DMS53 treated with DMSO at 0.1 percent for 48 hours (cell line): ENCODE measurements at regions not wholly inside any gene's neighbourhood (a gene's known extent, or its start where the extent isn't known, plus 50 kb on each side); places are given as distances from the start of the nearest gene placed in this dataset.
"Not testable (repeated sequence)": the region's sequence is repeated elsewhere in the genome, so short reads cannot be mapped to it uniquely, and the experiment has no call there.

ENCODE experiments used
- DNase-seq: peaks from one replicate; lab custom pipeline; 2025; ENCODE audit not compliant: unreplicated experiment; lab: John Stamatoyannopoulos, UW

DNA sequence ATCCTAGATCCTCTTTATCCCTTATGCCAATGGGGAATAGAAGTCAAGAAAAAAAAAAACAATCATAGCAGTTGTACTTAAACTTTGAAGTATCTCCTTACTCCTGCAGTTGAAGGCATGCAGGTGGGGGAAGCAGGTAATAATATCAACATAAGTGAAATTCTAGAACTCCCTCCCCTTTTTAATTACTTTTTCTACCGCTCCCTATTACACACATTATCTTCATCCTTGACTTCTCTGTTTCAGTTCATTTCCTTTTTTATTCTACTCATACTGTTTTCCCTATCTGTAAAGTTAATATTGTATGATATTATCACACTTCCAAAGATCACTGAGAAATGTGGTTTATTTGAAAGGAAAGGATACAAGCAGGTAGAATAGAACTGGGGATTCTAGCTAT lies 962.0 kb downstream of the PLA2G4A start:
- DNase-seq = no peak

DNA sequence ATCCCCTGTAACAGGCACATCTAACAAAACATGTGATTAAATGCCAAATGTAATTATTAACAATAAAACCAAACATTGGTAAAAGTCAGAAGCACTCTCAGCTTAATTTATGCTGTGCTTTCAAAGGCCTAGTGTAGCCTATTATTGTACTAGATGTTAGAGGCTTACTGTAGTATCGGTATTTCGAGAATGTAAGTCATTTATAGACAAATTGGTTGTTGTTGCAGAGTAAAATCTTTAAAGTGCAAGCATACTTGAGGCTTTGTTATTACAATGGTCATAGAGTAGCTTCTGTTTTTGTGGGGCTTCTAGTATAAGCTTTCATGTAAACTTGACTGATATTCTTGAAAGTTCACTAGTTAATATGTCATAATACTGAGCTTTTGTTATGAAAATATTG lies 965.8 kb downstream of the PLA2G4A start:
- no peak for DNase-seq

DNA sequence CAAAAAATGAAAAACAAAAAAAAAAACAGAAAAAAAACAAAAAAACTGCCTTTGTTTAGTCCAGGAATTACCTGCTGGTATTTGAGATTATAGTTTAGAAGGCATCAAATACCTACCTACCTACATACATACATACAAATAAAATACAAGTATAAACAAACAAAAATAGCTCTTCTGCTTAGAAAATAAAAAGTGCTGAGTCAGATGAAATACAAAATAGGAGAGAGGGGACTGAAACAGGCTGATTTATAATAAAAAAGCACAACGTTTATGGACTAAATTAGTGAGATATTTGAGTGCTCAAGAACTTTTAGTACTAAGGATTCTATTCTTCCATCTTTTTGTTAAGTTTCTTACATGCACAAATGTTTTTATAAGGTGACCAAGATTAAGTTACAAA lies 980.8 kb downstream of the PLA2G4A start:
- DNase-seq = no peak

DNA sequence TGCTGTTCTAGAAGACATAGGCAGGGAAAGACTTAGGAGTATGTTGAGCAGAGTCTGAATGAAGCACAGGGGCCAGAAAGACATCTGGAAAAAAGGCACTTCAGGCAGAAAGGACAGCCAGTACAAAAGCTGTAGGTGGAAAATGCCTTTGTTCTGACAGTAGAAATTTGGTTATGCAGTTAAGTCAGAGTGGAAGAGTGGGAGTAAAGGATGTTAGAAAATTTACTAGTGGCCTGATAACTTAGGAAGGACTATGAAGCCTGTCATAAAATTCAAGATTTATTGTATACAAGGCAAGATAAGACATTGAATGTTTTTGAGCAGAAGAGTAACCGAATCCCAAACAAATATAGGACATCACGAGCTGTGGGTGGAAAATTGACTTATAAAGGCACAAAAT lies 987.9 kb downstream of the PLA2G4A start:
- no peak for DNase-seq

DNA sequence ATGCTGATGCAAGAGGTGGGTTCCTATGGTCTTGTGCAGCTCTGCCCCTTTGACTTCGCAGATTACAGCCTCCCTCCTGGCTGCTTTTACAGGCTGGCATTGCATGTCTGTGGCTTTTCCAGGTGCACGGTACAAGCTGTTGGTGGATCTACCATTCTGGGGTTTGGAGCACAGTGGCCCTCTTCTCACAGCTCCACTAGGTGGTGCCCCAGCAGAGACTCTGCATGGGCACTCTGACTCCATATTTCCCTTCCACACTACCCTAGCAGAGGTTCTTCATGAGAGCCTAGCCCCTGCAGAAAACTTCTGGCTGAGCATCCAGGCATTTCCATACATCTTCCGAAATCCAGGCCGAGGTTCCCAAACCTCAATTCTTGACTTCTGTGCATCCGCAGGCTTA lies 989.0 kb downstream of the PLA2G4A start:
- DNase-seq = no peak

DNA sequence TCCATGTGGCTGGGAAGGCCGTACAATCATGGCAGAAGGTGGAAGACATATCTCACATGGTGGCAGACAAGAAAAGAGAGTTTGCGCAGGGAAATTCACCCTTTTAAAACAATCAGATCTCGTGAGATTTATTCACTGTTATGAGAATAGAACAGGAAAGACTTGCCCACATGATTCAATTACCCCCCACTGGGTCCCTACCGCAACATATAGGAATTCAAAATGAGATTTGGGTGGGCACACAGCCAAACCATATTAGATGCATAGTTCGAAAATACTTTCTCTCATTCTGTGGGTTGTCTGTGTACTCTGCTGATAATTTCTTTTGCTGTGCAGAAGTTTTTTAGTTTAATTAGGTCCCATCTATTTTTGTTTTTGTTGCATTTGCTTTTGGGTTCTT lies 990.3 kb downstream of the PLA2G4A start:
- no peak for DNase-seq

DNA sequence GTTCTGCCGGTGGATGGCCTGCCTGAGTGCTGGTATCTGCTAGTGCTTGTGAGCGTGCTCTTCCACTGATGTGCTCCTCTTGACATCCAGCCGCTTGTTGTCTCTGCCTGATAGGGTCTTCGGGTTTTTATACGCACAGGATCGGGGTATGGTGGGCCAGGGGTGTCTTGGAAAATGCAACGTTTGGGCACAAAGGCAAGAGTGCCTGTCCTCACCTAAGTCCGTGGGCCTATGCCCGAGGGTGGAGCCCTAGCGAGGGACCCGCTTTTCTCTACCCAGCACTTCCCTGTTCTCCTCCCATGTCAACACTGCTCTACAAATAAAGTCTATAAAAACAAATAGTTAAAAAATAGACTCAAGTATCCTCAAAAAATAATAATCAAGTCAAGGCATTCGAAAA lies 1007.8 kb downstream of the PLA2G4A start:
- DNase-seq = no peak

DNA sequence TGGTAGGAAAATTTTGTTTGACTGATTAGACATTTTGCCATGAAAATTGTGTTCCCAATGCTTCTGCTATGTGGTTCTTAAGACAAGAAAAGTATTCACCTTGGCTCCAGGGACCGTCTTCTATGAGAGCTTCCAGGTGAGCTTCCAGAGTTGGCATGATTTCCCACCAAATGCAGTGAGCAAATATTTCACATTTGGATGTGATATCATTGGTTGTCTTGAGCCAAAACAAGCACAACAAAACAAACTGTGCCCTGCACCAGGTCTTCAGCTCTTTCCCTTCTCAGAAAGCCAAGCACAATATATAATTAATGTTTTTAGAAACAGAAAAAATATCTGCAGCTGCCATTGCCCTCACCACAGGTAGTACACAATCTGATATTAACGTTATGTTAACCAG lies 1009.0 kb downstream of the PLA2G4A start:
- no peak for DNase-seq

DNA sequence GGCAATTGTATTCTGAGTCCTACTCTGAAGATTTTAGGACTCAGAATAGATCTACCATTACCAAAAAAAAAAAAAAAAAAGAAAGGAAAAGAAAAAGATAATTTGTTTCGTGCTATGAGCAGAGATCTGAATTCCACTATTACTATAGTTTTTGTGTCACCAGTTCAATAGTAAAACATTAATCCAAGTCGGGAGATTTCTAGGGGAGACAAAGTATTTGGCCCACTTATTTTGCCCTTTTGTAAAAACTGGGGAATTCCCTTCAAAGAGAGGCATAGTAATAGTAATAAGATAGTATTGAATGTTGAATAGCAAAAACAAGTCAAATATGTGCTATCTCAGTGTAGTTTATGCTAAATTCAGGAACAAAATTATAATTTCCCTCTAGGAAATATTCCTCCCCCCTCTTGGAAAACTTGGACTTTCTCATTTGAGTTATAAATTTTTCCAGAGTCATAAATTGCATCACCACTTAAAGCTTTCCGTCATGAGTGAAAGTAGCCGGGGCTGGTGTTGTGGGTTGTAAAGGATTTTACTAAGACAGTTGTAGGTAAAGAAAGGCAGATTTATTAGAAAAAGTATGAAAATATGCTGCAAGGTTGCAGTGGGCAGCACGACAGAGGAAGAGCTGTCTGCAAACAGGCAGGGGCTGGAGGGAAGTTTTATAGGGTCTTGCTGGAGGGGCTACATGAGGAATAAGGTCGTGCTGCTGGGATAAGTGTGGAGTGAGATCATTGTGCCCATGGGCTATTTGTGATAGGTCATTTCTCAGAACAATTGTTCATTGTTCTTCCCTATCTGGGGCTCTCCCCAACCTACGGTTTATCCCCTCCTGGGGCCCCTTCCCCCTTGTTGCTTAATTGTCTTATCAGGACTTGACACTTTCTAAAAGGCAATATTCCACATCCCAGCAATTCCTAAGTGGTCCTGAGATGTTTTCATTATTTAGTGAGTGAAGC lies 1009.9 kb downstream of the PLA2G4A start:
- no peak for DNase-seq

DNA sequence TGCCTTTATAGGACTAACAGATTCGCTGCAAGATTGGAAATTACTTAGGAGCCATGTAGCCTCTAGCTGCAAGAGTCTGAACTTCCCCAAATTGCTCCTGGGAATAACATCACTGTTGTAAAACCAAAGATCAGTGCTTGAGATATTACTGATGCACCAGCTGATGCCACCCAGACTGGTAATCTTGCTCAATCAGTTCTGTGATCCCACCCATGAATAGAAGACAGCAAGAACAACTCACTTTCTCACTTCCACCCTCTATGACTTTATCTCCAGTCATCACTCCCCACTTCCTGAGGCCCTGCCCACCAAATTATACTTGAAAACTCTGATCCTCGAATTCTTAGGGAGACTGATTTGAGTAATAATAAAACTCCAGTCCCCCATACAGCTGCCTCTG lies 1011.1 kb downstream of the PLA2G4A start:
- no peak for DNase-seq

DNA sequence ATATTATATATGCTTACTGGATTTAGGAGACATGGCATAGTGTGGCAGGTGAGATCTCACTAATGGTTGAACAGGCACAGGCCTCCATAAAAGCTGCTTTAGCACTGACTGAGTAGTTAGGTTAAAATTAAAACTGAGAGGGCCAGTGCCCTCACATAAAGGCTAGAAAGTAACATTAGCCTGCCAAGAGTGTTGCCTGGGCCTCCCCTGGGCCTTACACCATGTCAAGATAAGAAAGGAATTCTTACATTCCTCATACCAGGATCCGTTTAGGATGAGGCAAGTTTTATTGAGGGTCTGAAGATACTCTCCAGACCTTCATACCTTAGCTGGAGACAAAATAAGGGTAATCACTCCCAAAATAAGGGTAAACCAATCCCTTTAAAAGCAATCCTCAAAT lies 1011.8 kb downstream of the PLA2G4A start:
- DNase-seq = no peak

DNA sequence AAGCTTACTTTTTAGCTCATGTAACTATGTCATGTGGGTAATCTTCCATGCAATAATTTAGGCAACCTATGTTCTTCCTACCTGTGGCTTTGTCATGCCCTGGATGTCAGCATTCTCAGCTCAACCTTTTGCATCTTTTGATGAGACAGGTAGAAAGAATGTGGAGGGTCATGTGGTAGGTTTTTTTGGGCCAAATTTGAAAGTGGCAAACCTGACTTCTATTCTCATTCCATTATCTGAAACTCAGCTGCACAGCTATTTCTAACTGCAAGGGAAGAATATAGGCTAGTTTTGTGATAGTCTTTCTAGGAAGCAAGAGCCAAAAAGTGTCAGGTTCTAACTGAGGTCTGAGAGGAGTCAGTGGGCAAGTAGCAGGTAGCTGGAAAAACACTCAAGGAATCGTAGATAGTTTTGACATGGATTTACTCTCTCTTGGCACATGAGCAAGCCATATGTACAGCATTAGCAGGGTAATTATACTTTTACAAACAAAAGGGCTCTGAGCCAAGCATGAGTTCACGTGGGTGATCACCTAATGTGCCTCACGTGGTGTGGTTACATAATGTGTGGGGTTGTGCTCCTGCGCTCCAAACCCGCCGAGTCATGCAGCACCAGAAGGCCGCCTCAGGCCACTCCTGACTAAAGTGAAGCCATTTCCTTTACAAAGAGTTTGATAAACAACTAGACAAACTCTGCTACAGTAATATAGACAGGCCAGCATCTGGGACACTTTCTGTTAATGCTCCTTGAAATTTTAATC lies 1013.8 kb downstream of the PLA2G4A start:
- no peak for DNase-seq

DNA sequence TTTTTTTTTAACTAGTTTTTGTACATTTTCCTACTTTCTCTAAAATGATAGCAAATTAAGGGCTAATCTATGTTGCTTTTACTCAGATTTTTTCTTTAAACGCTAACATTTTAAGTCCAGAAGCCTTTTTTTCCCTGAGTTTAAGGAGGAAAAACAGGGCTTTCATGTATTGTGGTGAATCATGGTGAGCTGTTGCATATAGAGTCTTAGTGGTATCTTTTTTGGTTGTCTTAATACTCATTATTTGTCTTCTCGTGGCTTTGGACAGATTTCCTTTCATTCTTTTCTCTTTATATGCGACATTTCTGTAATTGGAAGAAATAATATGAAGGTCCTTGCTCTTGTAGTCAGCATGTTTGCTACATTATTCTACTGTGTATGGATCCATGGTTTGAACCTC lies 1015.6 kb downstream of the PLA2G4A start:
- DNase-seq = no peak

DNA sequence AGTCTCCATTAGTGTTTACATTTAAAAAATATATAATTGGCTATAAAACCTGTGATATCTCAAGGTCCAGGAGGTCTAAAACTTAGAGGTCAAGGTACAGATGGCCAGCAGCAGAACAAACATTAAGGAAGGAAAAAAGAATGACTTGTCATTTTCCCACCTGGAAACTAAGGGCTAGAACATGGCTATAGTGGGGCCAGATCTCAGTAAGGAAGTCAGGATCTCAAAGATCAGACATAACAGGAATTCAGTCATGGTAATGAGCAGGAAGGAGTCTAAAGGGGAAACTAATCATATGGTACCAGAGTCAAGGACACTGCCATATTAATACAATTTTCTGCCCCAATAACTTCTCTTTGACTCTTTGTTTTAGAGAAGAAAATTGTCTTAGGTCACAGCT lies 1018.8 kb downstream of the PLA2G4A start:
- DNase-seq = no peak

DNA sequence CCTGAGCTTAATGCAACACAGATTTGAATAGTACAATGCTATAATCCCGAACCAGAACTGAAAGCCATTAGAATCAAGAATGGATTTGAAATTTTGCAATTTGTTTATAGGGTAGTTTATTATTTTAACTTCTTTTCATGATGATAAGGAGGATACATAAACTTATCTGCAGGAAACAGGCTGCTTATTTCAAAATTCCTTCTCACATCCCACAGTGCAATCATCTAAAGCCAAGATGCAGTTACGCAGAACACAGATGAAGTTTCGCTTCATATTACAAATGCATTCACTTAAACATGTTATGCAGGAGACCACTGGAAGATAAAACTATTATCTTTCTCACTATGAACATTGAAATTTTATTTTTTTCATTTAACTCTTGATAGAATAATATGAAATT lies 1019.6 kb downstream of the PLA2G4A start:
- no peak for DNase-seq

DNA sequence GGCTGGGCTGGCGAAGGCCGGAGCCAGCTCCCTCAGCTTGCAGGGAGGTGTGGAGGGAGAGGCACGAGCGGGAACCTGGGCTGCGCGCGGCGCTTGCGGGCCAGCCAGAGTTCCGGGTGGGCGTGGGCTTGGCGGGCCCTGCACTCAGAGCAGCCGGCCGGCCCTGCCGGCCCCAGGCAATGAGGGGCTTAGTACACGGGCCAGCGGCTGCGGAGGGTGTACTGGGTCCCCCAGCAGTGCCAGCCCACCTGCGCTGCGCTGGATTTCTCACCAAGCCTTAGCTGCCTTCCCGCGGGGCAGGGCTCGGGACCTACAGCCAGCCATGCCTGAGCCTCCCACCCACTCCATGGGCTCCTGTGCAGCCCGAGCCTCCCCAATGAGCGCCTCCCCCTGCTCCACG lies 1021.4 kb downstream of the PLA2G4A start:
- DNase-seq = not testable (repeated sequence)

DNA sequence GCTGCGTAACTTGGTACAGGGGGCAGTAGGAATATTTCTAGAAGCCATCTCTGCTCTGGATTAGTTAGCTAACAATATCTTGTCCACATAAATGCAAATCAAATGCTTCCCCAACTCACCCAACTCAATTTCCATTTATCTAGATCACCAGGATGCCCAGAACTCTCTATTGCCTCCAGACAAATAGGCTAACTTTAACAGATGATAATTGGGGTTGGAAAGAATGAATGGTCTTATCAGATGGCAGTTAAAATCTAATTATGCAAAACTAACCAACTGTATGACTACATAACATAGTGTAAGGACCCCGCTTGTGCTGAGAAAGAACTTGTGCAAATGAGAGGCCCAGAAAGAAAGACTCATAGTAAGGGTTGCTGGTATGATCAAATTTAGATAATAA lies 1024.8 kb downstream of the PLA2G4A start:
- DNase-seq = no peak

DNA sequence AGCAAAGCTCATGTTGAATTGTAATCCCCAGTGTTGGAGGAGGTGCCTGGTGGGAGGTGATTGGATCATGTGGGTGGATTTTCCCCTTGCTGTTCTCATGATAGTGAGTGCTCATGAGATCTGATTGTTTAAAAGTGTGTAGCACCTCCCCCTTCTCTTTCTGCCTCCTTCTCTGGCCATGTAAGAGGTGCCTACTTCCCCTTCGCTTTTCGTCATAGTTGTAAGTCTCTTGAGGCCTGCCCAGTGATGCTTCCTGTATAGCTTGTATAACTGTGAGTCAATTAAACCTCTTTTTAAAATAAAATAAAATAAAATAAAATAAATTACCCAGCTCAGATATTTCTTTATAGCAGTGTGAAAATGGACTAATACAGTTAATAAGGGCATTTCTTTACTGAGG lies 1025.7 kb downstream of the PLA2G4A start:
- DNase-seq = no peak

DNA sequence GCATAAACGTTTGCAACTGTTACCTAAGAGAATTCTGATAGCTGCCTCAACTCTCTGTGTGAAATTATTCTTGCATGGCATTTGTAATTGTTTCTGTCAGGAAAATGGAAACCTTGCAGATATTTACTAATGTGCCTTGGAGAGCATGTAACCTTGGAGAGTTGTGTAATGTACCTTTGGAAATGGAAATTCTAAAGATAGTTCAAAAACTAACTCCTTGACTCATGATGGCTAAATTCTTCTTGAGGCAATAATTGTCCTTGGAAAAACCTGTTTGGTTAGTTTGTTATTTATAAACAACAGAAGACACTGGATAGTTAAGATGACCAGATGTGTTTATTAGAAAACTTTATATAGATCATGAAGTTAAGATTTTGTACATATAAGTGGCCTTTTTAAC lies 1033.8 kb downstream of the PLA2G4A start:
- no peak for DNase-seq

DNA sequence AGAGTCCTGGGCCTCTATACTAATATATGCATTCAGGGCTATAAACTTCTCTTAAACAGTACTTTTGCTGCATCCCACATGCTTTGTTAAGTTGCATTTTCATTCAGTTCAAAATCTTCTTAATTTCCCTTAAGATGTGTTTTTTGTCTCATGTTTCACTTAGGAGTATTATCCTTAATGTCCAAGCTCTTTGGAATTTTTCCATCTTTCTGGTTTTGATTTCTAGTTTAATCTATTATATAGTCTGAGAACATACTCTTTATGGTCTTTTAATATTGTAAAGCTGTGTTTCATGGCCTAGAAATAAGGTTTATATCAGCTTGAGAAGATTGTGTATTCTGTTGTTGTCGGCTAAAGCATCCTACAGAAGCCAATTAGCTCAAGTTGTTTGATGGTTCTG lies 1041.8 kb downstream of the PLA2G4A start:
- no peak for DNase-seq

DNA sequence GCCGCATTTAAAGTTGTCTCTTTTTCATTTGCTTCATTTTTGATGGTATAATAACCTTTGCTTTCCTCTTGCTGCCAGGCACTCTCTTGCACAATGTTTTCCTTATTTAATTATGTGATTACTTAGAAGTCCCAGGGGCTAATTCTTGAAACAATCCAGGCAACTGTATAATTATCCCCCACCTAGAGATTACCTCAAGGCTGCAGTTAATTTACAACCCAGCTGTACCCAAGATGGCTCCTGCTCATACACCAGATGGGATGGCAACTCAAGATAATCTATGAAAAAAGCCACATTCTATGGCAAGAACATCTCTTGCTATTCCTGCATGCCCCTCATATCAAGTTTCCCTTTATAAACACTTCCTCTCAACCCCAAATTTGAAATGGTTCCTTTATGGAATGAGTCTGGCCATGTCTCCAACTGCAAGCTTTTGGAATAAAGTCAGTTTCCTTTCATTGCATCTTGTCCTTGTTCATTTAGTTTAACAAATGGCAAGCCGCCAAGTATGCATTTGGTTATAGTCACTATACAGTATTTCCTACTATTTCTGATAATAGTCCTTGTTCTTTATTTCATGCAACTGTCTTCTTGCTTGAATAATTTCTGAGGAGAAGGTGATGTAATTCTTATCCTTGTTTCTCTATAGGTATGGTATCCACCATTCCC lies 1042.6 kb downstream of the PLA2G4A start:
- no peak for DNase-seq

DNA sequence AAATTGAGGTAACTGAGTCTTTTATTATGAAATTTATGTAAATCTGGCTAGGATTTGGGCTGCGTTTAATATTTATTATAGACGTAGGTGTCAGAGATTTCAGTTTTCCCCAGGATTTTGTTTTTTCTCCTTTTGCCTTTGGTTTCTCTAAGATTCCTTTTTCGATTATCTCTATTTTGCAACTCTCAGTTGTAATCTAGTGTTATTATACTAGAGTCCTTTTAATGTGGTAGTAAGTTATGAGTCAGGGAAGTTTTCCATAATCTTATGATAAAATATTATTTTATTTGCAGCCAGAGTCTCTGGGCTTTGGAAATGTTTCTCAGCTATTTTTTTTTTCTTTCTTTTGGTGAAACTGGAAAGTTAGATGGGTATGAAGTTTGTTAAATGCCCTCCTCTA lies 1043.8 kb downstream of the PLA2G4A start:
- no peak for DNase-seq
